GM13976 (cell line): ENCODE measurements at regions not wholly inside any gene's neighbourhood (a gene's known extent, or its start where the extent isn't known, plus 50 kb on each side); places are given as distances from the start of the nearest gene placed in this dataset.
"Not testable (repeated sequence)": the region's sequence is repeated elsewhere in the genome, so short reads cannot be mapped to it uniquely, and the experiment has no call there.

Experiments used
- DNase-seq: peaks from one replicate; pipeline ENCODE4 v3.0.0; 2012; ENCODE audit warnings: low spot score
- in situ Hi-C: fragments of 300-500 bp; cut with MboI; formaldehyde crosslinking; loops from one replicate; pipeline ENCODE4 v1.12.0; 2022; ENCODE audit warnings: low sequenced_read_pairs, mixed read lengths, inconsistent platforms; ENCODE audit not compliant: unreplicated experiment
- TF ChIP-seq, protein P1 (sequence below): IDR thresholded peaks from 2 replicates; pipeline ENCODE4 v1.5.1; 2012; ENCODE audit warnings: borderline replicate concordance, mild to moderate bottlenecking; ENCODE audit not compliant: insufficient read depth; ENCODE audit errors: extremely low read depth, missing control alignments, control extremely low read depth

- in situ Hi-C loops, DNase-seq: not testable (repeated sequence)
Observed at GRCh38 chr6:104676679-104677078, 183.0 kb downstream of the HACE1 start.

DNA sequence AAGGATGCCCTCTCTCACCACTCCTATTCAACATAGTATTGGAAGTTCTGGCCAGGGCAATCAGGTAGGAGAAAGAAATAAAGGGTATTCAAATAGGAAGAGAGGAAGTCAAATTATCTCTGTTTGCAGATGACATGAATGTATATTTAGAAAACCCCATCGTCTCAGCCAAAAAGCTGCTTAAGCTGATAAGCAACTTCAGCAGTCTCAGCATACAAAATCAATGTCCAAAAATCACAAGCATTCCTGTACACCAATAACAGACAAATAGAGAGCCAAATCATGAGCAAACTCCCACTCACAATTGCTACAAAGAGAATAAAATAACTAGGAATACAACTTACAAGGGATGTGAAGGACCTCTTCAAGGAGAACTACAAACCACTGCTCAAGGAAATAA lies 184.6 kb downstream of the HACE1 start:
- DNase-seq, in situ Hi-C loops: not testable (repeated sequence)

GRCh38 chr6:104673078-104673477 lies 186.6 kb downstream of the HACE1 start:
- in situ Hi-C loops, DNase-seq: not testable (repeated sequence)

DNA sequence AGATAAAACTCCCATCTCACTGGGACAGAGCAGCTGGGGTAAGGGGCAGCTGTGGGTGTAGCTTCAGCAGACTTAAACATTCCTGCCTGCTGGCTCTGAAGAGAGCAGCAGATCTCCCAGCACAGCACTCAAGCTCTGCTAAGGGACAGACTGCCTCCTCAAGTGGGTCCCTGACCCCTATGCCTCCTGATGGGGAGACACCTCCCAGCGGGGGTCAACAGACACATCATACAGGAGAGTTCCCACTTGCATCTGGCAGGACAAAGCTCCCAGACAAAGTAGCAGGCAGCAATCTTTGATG lies 188.2 kb downstream of the HACE1 start:
- in situ Hi-C loops, DNase-seq: not testable (repeated sequence)

- in situ Hi-C loops: not testable (repeated sequence)
Observed at GRCh38 chr6:104670834-104671590, 188.7 kb downstream of the HACE1 start.

DNA sequence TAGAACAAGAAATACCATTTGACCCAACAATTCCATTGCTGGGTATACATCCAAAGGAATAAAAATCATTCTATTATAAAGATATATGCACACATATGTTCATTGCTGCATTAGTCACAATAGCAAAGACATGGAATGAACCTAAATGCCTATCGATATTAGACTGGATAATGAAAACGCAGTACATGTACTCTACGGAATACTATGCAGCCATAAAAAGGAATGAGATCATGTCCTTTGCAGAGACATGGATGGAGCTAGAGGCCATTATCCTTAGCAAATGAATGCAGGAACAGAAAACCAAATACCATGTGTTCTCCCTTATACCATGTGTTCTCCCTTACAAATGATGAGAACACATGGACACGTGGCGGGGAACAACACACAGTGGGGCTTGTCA lies 190.2 kb downstream of the HACE1 start:
- in situ Hi-C loops: no loop called here
- TF ChIP-seq, protein P1, sequence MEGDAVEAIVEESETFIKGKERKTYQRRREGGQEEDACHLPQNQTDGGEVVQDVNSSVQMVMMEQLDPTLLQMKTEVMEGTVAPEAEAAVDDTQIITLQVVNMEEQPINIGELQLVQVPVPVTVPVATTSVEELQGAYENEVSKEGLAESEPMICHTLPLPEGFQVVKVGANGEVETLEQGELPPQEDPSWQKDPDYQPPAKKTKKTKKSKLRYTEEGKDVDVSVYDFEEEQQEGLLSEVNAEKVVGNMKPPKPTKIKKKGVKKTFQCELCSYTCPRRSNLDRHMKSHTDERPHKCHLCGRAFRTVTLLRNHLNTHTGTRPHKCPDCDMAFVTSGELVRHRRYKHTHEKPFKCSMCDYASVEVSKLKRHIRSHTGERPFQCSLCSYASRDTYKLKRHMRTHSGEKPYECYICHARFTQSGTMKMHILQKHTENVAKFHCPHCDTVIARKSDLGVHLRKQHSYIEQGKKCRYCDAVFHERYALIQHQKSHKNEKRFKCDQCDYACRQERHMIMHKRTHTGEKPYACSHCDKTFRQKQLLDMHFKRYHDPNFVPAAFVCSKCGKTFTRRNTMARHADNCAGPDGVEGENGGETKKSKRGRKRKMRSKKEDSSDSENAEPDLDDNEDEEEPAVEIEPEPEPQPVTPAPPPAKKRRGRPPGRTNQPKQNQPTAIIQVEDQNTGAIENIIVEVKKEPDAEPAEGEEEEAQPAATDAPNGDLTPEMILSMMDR: no peak
- no peak for DNase-seq

More at GRCh38 chr6:104670834-104671590, 188.7 kb downstream of the HACE1 start:
- not testable (repeated sequence) for DNase-seq

GRCh38 chr6:104656235-104656634 lies 203.5 kb downstream of the HACE1 start:
- DNase-seq: no peak
- TF ChIP-seq, protein P1: no peak
- in situ Hi-C loops: no loop called here

DNA sequence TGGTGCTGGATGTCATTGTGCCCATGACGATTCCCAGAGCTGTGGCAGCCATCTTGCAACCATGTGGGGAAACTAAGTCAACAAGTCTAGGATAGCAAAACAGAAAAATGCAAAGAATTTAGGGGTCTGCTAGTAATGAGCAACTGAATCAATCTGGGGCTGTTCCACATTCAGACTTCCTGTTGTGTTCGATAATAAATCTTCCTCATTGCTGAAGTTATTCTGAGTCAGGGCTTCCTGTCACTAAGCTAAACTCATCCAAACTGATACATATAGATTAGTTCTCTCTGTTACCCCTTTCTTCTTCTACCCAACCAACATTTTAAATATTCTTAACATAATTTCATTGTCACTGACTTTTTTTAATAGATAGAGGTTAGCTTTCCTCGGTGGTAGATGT lies 205.9 kb downstream of the HACE1 start:
- in situ Hi-C loops: no loop called here
- TF ChIP-seq, protein P1: no peak
- DNase-seq: no peak

GRCh38 chr6:104648347-104648746 lies 211.4 kb downstream of the HACE1 start:
- in situ Hi-C loops: no loop called here
- TF ChIP-seq, protein P1: no peak
- no peak for DNase-seq
